HL-60 (cell line): ENCODE measurements at regions not wholly inside any gene's neighbourhood (a gene's known extent, or its start where the extent isn't known, plus 50 kb on each side); places are given as distances from the start of the nearest gene placed in this dataset.

Experiments used
- DNase-seq, 2 experiments: peaks; one replicate each; pipeline ENCODE4 v3.0.0-alpha.2; 2010 to 2020; ENCODE audit warnings: low read depth in 1 of 2, low spot score in 1 of 2
- H3K27ac ChIP-seq: fragments of 250-450 bp; sonication (Bioruptor Pico); replicated peaks from 2 replicates; pipeline ENCODE4 v1.5.1; 2020; ENCODE audit warnings: mild to moderate bottlenecking, moderate library complexity
- H3K27me3 ChIP-seq: fragments of 250-450 bp; sonication (Bioruptor Pico); 2 replicates; pipeline ENCODE4 v1.5.1; 2021; ENCODE audit warnings: mild to moderate bottlenecking, moderate library complexity; ENCODE audit not compliant: insufficient read depth, poor library complexity, severe bottlenecking
- H3K4me3 ChIP-seq: replicated peaks from 2 replicates; pipeline ENCODE4 v1.5.1; 2011; ENCODE audit warnings: mild to moderate bottlenecking, control low read depth, low read length; ENCODE audit not compliant: insufficient read depth
- CTCF ChIP-seq: IDR thresholded peaks from one replicate; pipeline ENCODE4 v1.5.1; 2011; ENCODE audit warnings: low read length, control low read depth, inconsistent platforms; ENCODE audit not compliant: insufficient read depth
- GABPA ChIP-seq: IDR thresholded peaks from 2 replicates; pipeline ENCODE4 v1.6.1; 2012; ENCODE audit warnings: low read depth
- POLR2AphosphoS5 ChIP-seq: IDR thresholded peaks from 2 replicates; pipeline ENCODE4 v1.6.1; 2012; ENCODE audit warnings: low read depth
- REST ChIP-seq: IDR thresholded peaks from 2 replicates; pipeline ENCODE4 v1.6.1; 2012; ENCODE audit warnings: low read depth; ENCODE audit not compliant: insufficient replicate concordance
- SPI1 ChIP-seq: IDR thresholded peaks from 2 replicates; pipeline ENCODE4 v1.6.1; 2012; ENCODE audit warnings: low read depth, mild to moderate bottlenecking, borderline replicate concordance

DNA sequence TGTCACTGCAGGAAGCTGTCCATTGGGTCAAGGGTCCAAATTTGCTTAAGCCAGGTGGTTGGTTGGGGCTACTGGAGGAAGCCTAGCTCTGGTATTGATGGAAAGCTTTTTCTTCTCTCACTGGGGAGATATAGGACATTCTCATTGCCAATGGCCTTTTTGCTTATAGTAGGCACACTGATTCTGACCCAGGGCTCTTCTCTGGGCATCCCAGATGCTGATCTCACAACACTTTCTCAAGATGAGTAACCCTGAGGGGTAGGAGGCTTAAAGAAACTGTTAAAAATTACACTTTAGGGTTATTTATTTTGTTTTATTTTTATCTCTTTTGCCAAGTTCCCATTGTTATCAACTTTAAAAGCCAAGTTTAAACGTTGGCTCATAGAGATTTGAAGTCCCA is 337.8 kb downstream of the LRRC3B start:
- DNase-seq = no peak
- Histone ChIP-seq H3K27me3 (no peaks in the 10 kb centered on the region), H3K27ac (no peak overlapping the region), H3K4me3 (no peak overlapping the region)
- TF ChIP-seq CTCF (no peak), REST (no peak), POLR2AphosphoS5 (no peak)

- DNase-seq = no peak
- Histone ChIP-seq H3K4me3 (no peak overlapping the region), H3K27ac (no peak overlapping the region), H3K27me3 (no peaks in the 10 kb centered on the region)
- no peak for TF ChIP-seq SPI1
- no peak for TF ChIP-seq POLR2AphosphoS5
Measured at GRCh38 chr3:26962492-26963360, 340.2 kb downstream of the LRRC3B start.

GRCh38 chr3:26963361-26963743 is 340.8 kb downstream of the LRRC3B start:
- H3K4me3 ChIP-seq = no peak overlapping the region
- TF ChIP-seq POLR2AphosphoS5 = no peak
- no peak for TF ChIP-seq CTCF
- no peak for TF ChIP-seq GABPA
- TF ChIP-seq SPI1 = no peak
- no peak for TF ChIP-seq REST
- DNase-seq = no peak
- H3K27ac ChIP-seq = no peak overlapping the region
- H3K27me3 ChIP-seq = no peaks in the 10 kb centered on the region

DNA sequence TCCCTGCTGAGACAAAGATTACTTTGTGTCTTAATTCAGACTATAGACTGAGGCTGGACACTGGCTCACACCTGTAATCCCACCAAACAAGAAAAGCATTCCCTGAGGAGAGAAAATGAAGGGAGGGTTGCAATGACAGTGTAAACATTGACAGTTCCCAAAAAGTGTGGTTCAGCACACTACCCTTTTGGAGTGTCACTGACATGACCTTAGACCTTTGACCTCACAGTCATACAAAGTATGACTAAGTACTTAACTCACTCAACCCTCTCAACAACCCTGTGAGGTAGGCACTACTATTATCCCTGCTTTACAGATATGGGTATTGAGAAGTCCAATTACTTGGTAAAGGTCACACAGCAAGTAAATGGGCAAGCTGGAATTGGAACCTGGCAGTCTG is 341.7 kb downstream of the LRRC3B start:
- DNase-seq = no peak
- Histone ChIP-seq H3K27ac (no peak overlapping the region), H3K27me3 (no peaks in the 10 kb centered on the region), H3K4me3 (no peak overlapping the region)
- TF ChIP-seq POLR2AphosphoS5 (no peak), CTCF (no peak), REST (no peak), SPI1 (no peak), GABPA (no peak)
